ENCODE measurements at regions not wholly inside any gene's neighbourhood (a gene's known extent, or its start where the extent isn't known, plus 50 kb on each side); places are given as distances from the start of the nearest gene placed in this dataset.

GRCh38 chr21:27713154-27714109 lies 746.5 kb upstream of the ADAMTS5 start:
- no peaks in the 10 kb centered on the region for H3K9me3 ChIP-seq (ENCODE audit: control extremely low read depth in 1 of 3, control insufficient read depth in 2 of 3, insufficient read depth in 1 of 3, low read length in 2 of 3)
- ChIA-PET CTCF (no interaction called here), POLR2A (no interaction called here)
- Mint-ChIP-seq H3K27ac (no peak overlapping the region), H3K27me3 (no peaks in the 10 kb centered on the region), H3K4me3 (no peak overlapping the region), H3K9me3 (ENCODE audit: insufficient read depth) (peaks cover 1% of the 10 kb centered on the region), H3K4me1 (no peaks in the 10 kb centered on the region)
- no peak overlapping the region for H3K27ac ChIP-seq (ENCODE audit: low read length in 2 of 2)
- H4K20me1 ChIP-seq (ENCODE audit: control insufficient read depth, insufficient read depth, low read length, poor library complexity, severe bottlenecking), result no peaks in the 10 kb centered on the region
- ATAC-seq (ENCODE audit: low read depth) (no peak), DNase-seq (no peak)
- H2AFZ ChIP-seq (ENCODE audit: insufficient read depth, low read depth, low read length, poor library complexity, severe bottlenecking), result no peak overlapping the region
- no peak overlapping the region for H3K4me2 ChIP-seq (replicated peaks; ENCODE audit: low read depth, low read length, poor library complexity, severe bottlenecking)
- no peaks in the 10 kb centered on the region for H3K4me1 ChIP-seq (ENCODE audit: control insufficient read depth in 2 of 2, insufficient read depth in 2 of 2, low read length in 2 of 2)
- no peaks in the 10 kb centered on the region for H3K27me3 ChIP-seq (replicated peaks in 1 of 4; ENCODE audit: control extremely low read depth in 1 of 4, control insufficient read depth in 3 of 4, insufficient read depth in 4 of 4, low read length in 3 of 4)
- no peaks in the 10 kb centered on the region for H3K79me2 ChIP-seq (ENCODE audit: control insufficient read depth, insufficient read depth, low read length)
- H3K4me3 ChIP-seq (ENCODE audit: control extremely low read depth in 1 of 5, extremely low read depth in 1 of 5, insufficient read depth in 1 of 5, low read depth in 2 of 5, low read length in 4 of 5), result no peak overlapping the region
- H3K36me3 ChIP-seq (replicated peaks in 1 of 2; ENCODE audit: control extremely low read depth in 1 of 2, control insufficient read depth in 1 of 2, extremely low read depth in 1 of 2, insufficient read depth in 2 of 2, low read length in 1 of 2), result no peaks in the 10 kb centered on the region
- TF ChIP-seq EZH2 (IDR thresholded peaks at IDR 0.05; ENCODE audit: borderline replicate concordance, insufficient read depth, low read depth, low read length, poor library complexity, severe bottlenecking), result no peak
- TF ChIP-seq CTCF (IDR thresholded peaks at IDR 0.05), result no peak
- no peak overlapping the region for H3K9ac ChIP-seq (ENCODE audit: low read length)
- intact Hi-C loops (cut with micrococcal nuclease), result no loop called here
- WGBS (ENCODE audit: insufficient coverage), result 85% methylated on average over 4 of the region's 7 CpGs

- no peak for DNase-seq
- Histone ChIP-seq H4K20me1 (ENCODE audit: control insufficient read depth, insufficient read depth, low read length, poor library complexity, severe bottlenecking) (no peaks in the 10 kb centered on the region), H3K79me2 (ENCODE audit: control insufficient read depth, insufficient read depth, low read length) (no peaks in the 10 kb centered on the region), H3K27me3 (replicated peaks in 1 of 4; ENCODE audit: control extremely low read depth in 1 of 4, control insufficient read depth in 3 of 4, insufficient read depth in 4 of 4, low read length in 3 of 4) (no peaks in the 10 kb centered on the region), H3K27ac (ENCODE audit: low read length in 2 of 2) (no peak overlapping the region), H3K9me3 (ENCODE audit: control extremely low read depth in 1 of 3, control insufficient read depth in 2 of 3, insufficient read depth in 1 of 3, low read length in 2 of 3) (peaks cover 0 to 3% (median 0%) of the 10 kb centered on the region in 3 donors), H3K4me3 (ENCODE audit: control extremely low read depth in 1 of 5, extremely low read depth in 1 of 5, insufficient read depth in 1 of 5, low read depth in 2 of 5, low read length in 4 of 5) (no peak overlapping the region), H3K4me2 (replicated peaks; ENCODE audit: low read depth, low read length, poor library complexity, severe bottlenecking) (no peak overlapping the region), H3K36me3 (replicated peaks in 1 of 2; ENCODE audit: control extremely low read depth in 1 of 2, control insufficient read depth in 1 of 2, extremely low read depth in 1 of 2, insufficient read depth in 2 of 2, low read length in 1 of 2) (no peaks in the 10 kb centered on the region), H3K4me1 (ENCODE audit: control insufficient read depth in 2 of 2, insufficient read depth in 2 of 2, low read length in 2 of 2) (no peaks in the 10 kb centered on the region), H3K9ac (ENCODE audit: low read length) (no peak overlapping the region), H2AFZ (ENCODE audit: insufficient read depth, low read depth, low read length, poor library complexity, severe bottlenecking) (no peak overlapping the region)
- no peak overlapping the region for H3K4me3 Mint-ChIP-seq
- H3K4me1 Mint-ChIP-seq, result no peaks in the 10 kb centered on the region
- H3K27me3 Mint-ChIP-seq, result no peaks in the 10 kb centered on the region
- intact Hi-C loops (cut with micrococcal nuclease), result no loop called here
- POLR2A ChIA-PET, result no interaction called here
- TF ChIP-seq CTCF (IDR thresholded peaks at IDR 0.05), result no peak
- TF ChIP-seq EZH2 (IDR thresholded peaks at IDR 0.05; ENCODE audit: borderline replicate concordance, insufficient read depth, low read depth, low read length, poor library complexity, severe bottlenecking), result no peak
- no peak overlapping the region for H3K27ac Mint-ChIP-seq
- H3K9me3 Mint-ChIP-seq (ENCODE audit: insufficient read depth), result peaks cover 5% of the 10 kb centered on the region
- no peak for ATAC-seq (ENCODE audit: low read depth)
- CTCF ChIA-PET, result interaction anchor here (0.6 kb wide), 1 partner anchor 856 kb away, joined by 3 read pairs; no protein-coding TSS in a partner anchor
- no CpG with 5 or more reads among the region's 8 CpGs for WGBS (ENCODE audit: insufficient coverage)
Measured at GRCh38 chr21:27704567-27705166, 737.8 kb upstream of the ADAMTS5 start.
